AG04450 (cell line): ENCODE measurements at regions not wholly inside any gene's neighbourhood (a gene's known extent, or its start where the extent isn't known, plus 50 kb on each side); places are given as distances from the start of the nearest gene placed in this dataset.
A peak's percentile ranks its signal among the peaks of the same experiment; 100 is the strongest.
"Not testable (repeated sequence)": the region's sequence is repeated elsewhere in the genome, so short reads cannot be mapped to it uniquely, and the experiment has no call there.

Experiments
- CTCF ChIA-PET: fragments of 300-600, 350-600 bp; formaldehyde crosslinking; extraction: SDS; loops from one replicate; lab custom pipeline; 2022; ENCODE audit warnings: antibody characterized with exemption, inconsistent platforms; lab: Charles Lee
- POLR2A ChIA-PET: fragments of 350-600 bp; formaldehyde crosslinking; extraction: SDS; loops from one replicate; lab custom pipeline; 2021; ENCODE audit warnings: antibody characterized with exemption, inconsistent platforms; lab: Yijun Ruan, JAX
- DNase-seq: peaks from one replicate; pipeline ENCODE4 v3.0.0-alpha.2; 2011; ENCODE audit warnings: low read depth, low spot score
- H3K27ac ChIP-seq: one replicate; pipeline ENCODE4 v1.5.1; 2012; ENCODE audit warnings: low read depth, low read length, control low read depth
- H3K27me3 ChIP-seq: one replicate; pipeline ENCODE4 v1.6.0; 2012; ENCODE audit warnings: low read length; ENCODE audit not compliant: control insufficient read depth, insufficient read depth
- H3K4me3 ChIP-seq: 2 replicates; pipeline ENCODE4 v1.5.1; 2011; ENCODE audit warnings: mild to moderate bottlenecking, low read depth, low read length, control low read depth
- H3K9me3 ChIP-seq: 2 replicates; pipeline ENCODE4 v1.5.1; 2012; ENCODE audit warnings: low read length; ENCODE audit not compliant: control insufficient read depth, insufficient read depth
- CTCF ChIP-seq: IDR thresholded peaks from 2 replicates; pipeline ENCODE4 v1.5.1; 2011; ENCODE audit warnings: low read depth, low read length, control low read depth, inconsistent platforms

- ChIA-PET CTCF (no interaction called here), POLR2A (no interaction called here)
- TF ChIP-seq CTCF, result no peak
- Histone ChIP-seq H3K27me3 (no peaks in the 10 kb centered on the region), H3K27ac (no peak overlapping the region), H3K9me3 (no peaks in the 10 kb centered on the region), H3K4me3 (no peak overlapping the region)
- no peak for DNase-seq
Observed at GRCh38 chr21:23939369-23940065, 1667.8 kb downstream of the MRPL39 start.

GRCh38 chr21:23936991-23937390, 1670.3 kb downstream of the MRPL39 start:
- H3K9me3 ChIP-seq, result no peaks in the 10 kb centered on the region
- POLR2A ChIA-PET, result no interaction called here
- CTCF ChIA-PET, result interaction anchor here (1.0 to 1.5 kb wide), 2 partner anchors 109 to 576 kb away, joined by 5 to 8 read pairs; no protein-coding TSS in a partner anchor
- no peak overlapping the region for H3K27ac ChIP-seq
- DNase-seq, result no peak
- no peak for TF ChIP-seq CTCF
- H3K27me3 ChIP-seq, result no peaks in the 10 kb centered on the region
- H3K4me3 ChIP-seq, result no peak overlapping the region

- TF ChIP-seq CTCF, result peak; percentile 83
- H3K4me3 ChIP-seq, result no peak overlapping the region
- H3K27me3 ChIP-seq, result no peaks in the 10 kb centered on the region
- CTCF ChIA-PET, result interaction anchor here (0.6 to 2.1 kb wide), 14 partner anchors 8 to 1450 kb away, joined by 3 to 12 read pairs (median 6); no protein-coding TSS in a partner anchor
- POLR2A ChIA-PET, result no interaction called here
- DNase-seq, result peak; percentile 27
- H3K9me3 ChIP-seq, result no peaks in the 10 kb centered on the region
- no peak overlapping the region for H3K27ac ChIP-seq
Observed at GRCh38 chr21:23936224-23936623, 1671.1 kb downstream of the MRPL39 start.

DNA sequence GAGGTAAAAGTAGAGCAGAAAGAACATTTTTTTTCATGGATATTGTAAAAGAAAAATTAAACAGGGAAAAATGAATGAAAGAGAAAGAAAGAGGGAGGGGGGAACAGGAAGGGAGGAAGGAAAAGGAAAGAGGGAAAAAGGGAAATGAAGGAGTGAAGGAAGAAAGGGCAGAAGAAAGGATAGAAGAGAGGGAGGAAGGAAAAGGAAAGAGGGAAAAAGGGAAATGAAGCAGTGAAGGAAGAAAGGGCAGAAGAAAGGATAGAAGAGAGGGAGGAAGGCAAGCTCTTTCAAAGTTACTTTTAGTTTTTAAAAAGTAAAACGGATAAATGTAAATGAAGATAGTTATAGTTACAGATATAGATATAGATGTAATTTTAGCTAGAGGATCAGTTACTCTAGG, 1676.7 kb downstream of the MRPL39 start:
- DNase-seq, result no peak
- ChIA-PET CTCF (no interaction called here), POLR2A (no interaction called here)
- no peak overlapping the region for H3K4me3 ChIP-seq
- H3K27me3 ChIP-seq, result no peaks in the 10 kb centered on the region
- H3K27ac ChIP-seq, result no peak overlapping the region
- H3K9me3 ChIP-seq, result no peaks in the 10 kb centered on the region
- no peak for TF ChIP-seq CTCF

DNA sequence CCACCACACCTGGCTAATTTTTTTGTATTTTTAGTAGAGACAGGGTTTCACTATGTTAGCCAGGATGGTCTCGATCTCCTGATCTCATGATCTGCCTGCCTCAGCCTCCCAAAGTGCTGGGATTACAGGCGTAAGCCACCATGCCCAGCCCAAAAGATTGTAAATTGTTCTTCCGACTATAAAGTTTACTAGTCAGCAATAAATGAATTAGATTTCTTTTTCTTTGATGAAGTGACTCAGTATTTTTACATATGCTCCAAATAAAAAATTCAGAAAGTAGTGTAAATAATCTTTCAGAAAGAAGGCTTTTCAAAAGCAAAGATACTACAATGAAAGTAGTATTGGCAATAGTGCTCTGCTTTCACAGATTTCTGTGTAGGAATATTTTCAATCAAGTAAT, 1680.9 kb downstream of the MRPL39 start:
- H3K27ac ChIP-seq, result not testable (repeated sequence)
- CTCF ChIA-PET, result interaction anchor here (1.6 kb wide), 1 partner anchor 10 kb away, joined by 9 read pairs; no protein-coding TSS in a partner anchor

More for the DNA sequence above, 1680.9 kb downstream of the MRPL39 start:
- H3K4me3 ChIP-seq, DNase-seq, POLR2A ChIA-PET, H3K9me3 ChIP-seq, H3K27me3 ChIP-seq: not testable (repeated sequence)
